ENCODE measurements at regions not wholly inside any gene's neighbourhood (a gene's known extent, or its start where the extent isn't known, plus 50 kb on each side); places are given as distances from the start of the nearest gene placed in this dataset.

DNA sequence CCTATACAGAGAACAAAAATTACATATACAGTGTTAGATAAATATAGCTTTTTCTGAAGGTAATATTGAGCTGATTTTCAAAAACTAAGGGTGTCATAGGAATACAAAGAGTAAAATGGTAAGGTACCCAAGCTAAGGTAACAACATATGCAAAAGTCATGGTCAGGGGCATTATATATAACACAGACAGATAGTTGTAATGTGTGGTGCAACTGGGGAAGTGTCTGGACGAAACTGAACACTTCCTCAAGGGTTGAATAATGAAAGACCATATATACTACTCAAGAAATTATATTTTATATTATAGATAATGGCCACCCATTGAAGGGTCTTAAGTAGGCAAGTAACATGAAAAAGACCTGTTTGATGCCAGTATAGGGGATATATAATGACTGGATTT is 262.1 kb upstream of the CXXC4 start:
- TF ChIP-seq POLR2A (IDR thresholded peaks at IDR 0.05) = no peak
- TF ChIP-seq, protein P1, sequence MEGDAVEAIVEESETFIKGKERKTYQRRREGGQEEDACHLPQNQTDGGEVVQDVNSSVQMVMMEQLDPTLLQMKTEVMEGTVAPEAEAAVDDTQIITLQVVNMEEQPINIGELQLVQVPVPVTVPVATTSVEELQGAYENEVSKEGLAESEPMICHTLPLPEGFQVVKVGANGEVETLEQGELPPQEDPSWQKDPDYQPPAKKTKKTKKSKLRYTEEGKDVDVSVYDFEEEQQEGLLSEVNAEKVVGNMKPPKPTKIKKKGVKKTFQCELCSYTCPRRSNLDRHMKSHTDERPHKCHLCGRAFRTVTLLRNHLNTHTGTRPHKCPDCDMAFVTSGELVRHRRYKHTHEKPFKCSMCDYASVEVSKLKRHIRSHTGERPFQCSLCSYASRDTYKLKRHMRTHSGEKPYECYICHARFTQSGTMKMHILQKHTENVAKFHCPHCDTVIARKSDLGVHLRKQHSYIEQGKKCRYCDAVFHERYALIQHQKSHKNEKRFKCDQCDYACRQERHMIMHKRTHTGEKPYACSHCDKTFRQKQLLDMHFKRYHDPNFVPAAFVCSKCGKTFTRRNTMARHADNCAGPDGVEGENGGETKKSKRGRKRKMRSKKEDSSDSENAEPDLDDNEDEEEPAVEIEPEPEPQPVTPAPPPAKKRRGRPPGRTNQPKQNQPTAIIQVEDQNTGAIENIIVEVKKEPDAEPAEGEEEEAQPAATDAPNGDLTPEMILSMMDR (IDR thresholded peaks at IDR 0.05) = no peak
